ENCODE measurements at regions not wholly inside any gene's neighbourhood (a gene's known extent, or its start where the extent isn't known, plus 50 kb on each side); places are given as distances from the start of the nearest gene placed in this dataset.

DNA sequence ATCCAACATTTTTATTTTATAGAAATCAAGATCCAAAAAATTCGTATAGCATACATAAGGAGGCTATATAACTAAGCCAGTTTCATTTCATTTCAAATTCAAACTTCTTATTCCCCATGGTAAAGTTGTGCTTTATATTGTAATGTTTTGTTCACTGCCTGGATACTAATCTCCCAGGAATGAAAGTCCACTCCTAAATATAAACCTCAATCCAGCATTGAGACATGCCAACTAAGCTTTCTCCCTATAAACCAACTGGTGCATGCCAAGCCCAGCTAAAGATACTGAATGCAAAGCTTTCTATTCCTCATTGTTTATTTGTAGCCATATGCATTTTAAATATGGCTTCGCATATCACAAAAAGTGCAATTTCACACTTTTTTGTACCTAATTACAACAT is 63.8 kb upstream of the INPP4B start:
- Histone ChIP-seq H4K20me1 (ENCODE audit: control insufficient read depth, insufficient read depth, low read length, poor library complexity, severe bottlenecking) (no peaks in the 10 kb centered on the region), H3K9me3 (ENCODE audit: control extremely low read depth in 1 of 3, control insufficient read depth in 2 of 3, insufficient read depth in 1 of 3, low read length in 2 of 3) (peaks cover 0 to 2% (median 0%) of the 10 kb centered on the region in 3 donors), H2AFZ (ENCODE audit: insufficient read depth, low read depth, low read length, poor library complexity, severe bottlenecking) (no peak overlapping the region), H3K27ac (ENCODE audit: low read length in 2 of 2) (no peak overlapping the region), H3K27me3 (replicated peaks in 1 of 4; ENCODE audit: control extremely low read depth in 1 of 4, control insufficient read depth in 3 of 4, insufficient read depth in 4 of 4, low read length in 3 of 4) (no peaks in the 10 kb centered on the region), H3K9ac (ENCODE audit: low read length) (no peak overlapping the region), H3K4me3 (ENCODE audit: control extremely low read depth in 1 of 5, extremely low read depth in 1 of 5, insufficient read depth in 1 of 5, low read depth in 2 of 5, low read length in 4 of 5) (no peak overlapping the region), H3K36me3 (replicated peaks in 1 of 2; ENCODE audit: control extremely low read depth in 1 of 2, control insufficient read depth in 1 of 2, extremely low read depth in 1 of 2, insufficient read depth in 2 of 2, low read length in 1 of 2) (no peaks in the 10 kb centered on the region), H3K79me2 (ENCODE audit: control insufficient read depth, insufficient read depth, low read length) (no peaks in the 10 kb centered on the region), H3K4me1 (ENCODE audit: control insufficient read depth in 2 of 2, insufficient read depth in 2 of 2, low read length in 2 of 2) (no peaks in the 10 kb centered on the region), H3K4me2 (replicated peaks; ENCODE audit: low read depth, low read length, poor library complexity, severe bottlenecking) (no peak overlapping the region)
- no peak for ATAC-seq (ENCODE audit: low read depth)
- H3K4me3 Mint-ChIP-seq, result no peak overlapping the region
- no peak for DNase-seq
- WGBS (ENCODE audit: insufficient coverage), result no CpG with 5 or more reads among the region's 2 CpGs
- CTCF ChIA-PET, result no interaction called here
- TF ChIP-seq, protein P1, sequence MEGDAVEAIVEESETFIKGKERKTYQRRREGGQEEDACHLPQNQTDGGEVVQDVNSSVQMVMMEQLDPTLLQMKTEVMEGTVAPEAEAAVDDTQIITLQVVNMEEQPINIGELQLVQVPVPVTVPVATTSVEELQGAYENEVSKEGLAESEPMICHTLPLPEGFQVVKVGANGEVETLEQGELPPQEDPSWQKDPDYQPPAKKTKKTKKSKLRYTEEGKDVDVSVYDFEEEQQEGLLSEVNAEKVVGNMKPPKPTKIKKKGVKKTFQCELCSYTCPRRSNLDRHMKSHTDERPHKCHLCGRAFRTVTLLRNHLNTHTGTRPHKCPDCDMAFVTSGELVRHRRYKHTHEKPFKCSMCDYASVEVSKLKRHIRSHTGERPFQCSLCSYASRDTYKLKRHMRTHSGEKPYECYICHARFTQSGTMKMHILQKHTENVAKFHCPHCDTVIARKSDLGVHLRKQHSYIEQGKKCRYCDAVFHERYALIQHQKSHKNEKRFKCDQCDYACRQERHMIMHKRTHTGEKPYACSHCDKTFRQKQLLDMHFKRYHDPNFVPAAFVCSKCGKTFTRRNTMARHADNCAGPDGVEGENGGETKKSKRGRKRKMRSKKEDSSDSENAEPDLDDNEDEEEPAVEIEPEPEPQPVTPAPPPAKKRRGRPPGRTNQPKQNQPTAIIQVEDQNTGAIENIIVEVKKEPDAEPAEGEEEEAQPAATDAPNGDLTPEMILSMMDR (IDR thresholded peaks at IDR 0.05), result no peak
- TF ChIP-seq EZH2 (IDR thresholded peaks at IDR 0.05; ENCODE audit: borderline replicate concordance, insufficient read depth, low read depth, low read length, poor library complexity, severe bottlenecking), result no peak
- peaks cover 2% of the 10 kb centered on the region for H3K9me3 Mint-ChIP-seq (ENCODE audit: insufficient read depth)
- H3K4me1 Mint-ChIP-seq, result no peaks in the 10 kb centered on the region
- no peaks in the 10 kb centered on the region for H3K27me3 Mint-ChIP-seq
- intact Hi-C loops (cut with micrococcal nuclease), result no loop called here
- POLR2A ChIA-PET, result no interaction called here
- no peak overlapping the region for H3K27ac Mint-ChIP-seq

- no peak for ATAC-seq (ENCODE audit: low read depth)
- TF ChIP-seq EZH2 (IDR thresholded peaks at IDR 0.05; ENCODE audit: borderline replicate concordance, insufficient read depth, low read depth, low read length, poor library complexity, severe bottlenecking), result no peak
- TF ChIP-seq, protein P1 (IDR thresholded peaks at IDR 0.05), result no peak
- Mint-ChIP-seq H3K4me1 (no peaks in the 10 kb centered on the region), H3K27me3 (no peaks in the 10 kb centered on the region), H3K9me3 (ENCODE audit: insufficient read depth) (no peaks in the 10 kb centered on the region), H3K27ac (no peak overlapping the region), H3K4me3 (no peak overlapping the region)
- H2AFZ ChIP-seq (ENCODE audit: insufficient read depth, low read depth, low read length, poor library complexity, severe bottlenecking), result no peak overlapping the region
- intact Hi-C loops (cut with micrococcal nuclease), result no loop called here
- no peaks in the 10 kb centered on the region for H3K9me3 ChIP-seq (ENCODE audit: control extremely low read depth in 1 of 3, control insufficient read depth in 2 of 3, insufficient read depth in 1 of 3, low read length in 2 of 3)
- H3K36me3 ChIP-seq (replicated peaks in 1 of 2; ENCODE audit: control extremely low read depth in 1 of 2, control insufficient read depth in 1 of 2, extremely low read depth in 1 of 2, insufficient read depth in 2 of 2, low read length in 1 of 2), result no peaks in the 10 kb centered on the region
- no peak overlapping the region for H3K27ac ChIP-seq (ENCODE audit: low read length in 2 of 2)
- H3K4me3 ChIP-seq (ENCODE audit: control extremely low read depth in 1 of 5, extremely low read depth in 1 of 5, insufficient read depth in 1 of 5, low read depth in 2 of 5, low read length in 4 of 5), result no peak overlapping the region
- H3K27me3 ChIP-seq (replicated peaks in 1 of 4; ENCODE audit: control extremely low read depth in 1 of 4, control insufficient read depth in 3 of 4, insufficient read depth in 4 of 4, low read length in 3 of 4), result no peaks in the 10 kb centered on the region
- H4K20me1 ChIP-seq (ENCODE audit: control insufficient read depth, insufficient read depth, low read length, poor library complexity, severe bottlenecking), result no peaks in the 10 kb centered on the region
- ChIA-PET POLR2A (no interaction called here), CTCF (no interaction called here)
- H3K4me2 ChIP-seq (replicated peaks; ENCODE audit: low read depth, low read length, poor library complexity, severe bottlenecking), result no peak overlapping the region
- no peaks in the 10 kb centered on the region for H3K79me2 ChIP-seq (ENCODE audit: control insufficient read depth, insufficient read depth, low read length)
- no peak overlapping the region for H3K9ac ChIP-seq (ENCODE audit: low read length)
- WGBS (ENCODE audit: insufficient coverage), result 100% methylated on average over 1 of the region's 1 CpG
- H3K4me1 ChIP-seq (ENCODE audit: control insufficient read depth in 2 of 2, insufficient read depth in 2 of 2, low read length in 2 of 2), result no peaks in the 10 kb centered on the region
- no peak for DNase-seq
These were observed 66.9 kb upstream of the INPP4B start for GRCh38 chr4:142913034-142913433.
